Esophagus muscularis mucosa (tissue), 4 donors: ENCODE measurements at regions not wholly inside any gene's neighbourhood (a gene's known extent, or its start where the extent isn't known, plus 50 kb on each side); places are given as distances from the start of the nearest gene placed in this dataset.

ENCODE experiments used
- DNase-seq: peaks from one replicate; pipeline ENCODE4 v3.0.0-alpha.2; 2017; ENCODE audit errors: extremely low spot score
- H3K27ac ChIP-seq, 4 donors: fragments of 200-600 bp; sonication (generic); replicated peaks in 1 of 4; 1 replicate in 3 of 4; 2 replicates in 1 of 4; pipeline ENCODE4 v1.5.1; 2016 to 2019; ENCODE audit warnings: mild to moderate bottlenecking in 1 of 4
- H3K27me3 ChIP-seq, 4 donors: fragments of 200-600 bp; sonication (generic); one replicate each; pipeline versions ENCODE4 v1.5.1 to v1.6.0; 2016 to 2019
- H3K36me3 ChIP-seq, 4 donors: fragments of 200-600 bp; sonication (generic); one replicate each; pipeline ENCODE4 v1.5.1; 2016 to 2019
- H3K4me1 ChIP-seq, 4 donors: fragments of 200-600 bp; sonication (generic); one replicate each; pipeline ENCODE4 v1.5.1; 2016 to 2019
- H3K4me3 ChIP-seq, 4 donors: fragments of 200-600 bp; sonication (generic); 1 replicate in 2 of 4; 2 replicates in 2 of 4; pipeline ENCODE4 v1.5.1; 2016 to 2019; ENCODE audit warnings: mild to moderate bottlenecking in 4 of 4, moderate library complexity in 1 of 4
- H3K9me3 ChIP-seq, 4 donors: fragments of 200-600 bp; sonication (generic); 1 replicate in 3 of 4; 2 replicates in 1 of 4; pipeline ENCODE4 v1.5.1; 2016 to 2019
- EP300 ChIP-seq: sonication (generic); formaldehyde crosslinking; IDR thresholded peaks from one replicate; pipeline ENCODE4 v1.6.1; 2017; ENCODE audit warnings: antibody characterized with exemption
- POLR2A ChIP-seq: fragments of 450-650 bp; IDR thresholded peaks from one replicate; pipeline ENCODE4 v1.6.1; 2017; ENCODE audit warnings: antibody characterized with exemption, moderate library complexity, mild to moderate bottlenecking, low read depth
- POLR2AphosphoS5 ChIP-seq, 2 donors: sonication (generic); formaldehyde crosslinking; IDR thresholded peaks; one replicate each; pipeline ENCODE4 v1.6.1; 2017; ENCODE audit warnings: antibody characterized with exemption in 2 of 2
- WGBS: methylation state at CpG from one replicate; pipeline ENCODE4 v1.1.5; 2018; 5-methylcytosine and 5-hydroxymethylcytosine counted together
- intact Hi-C: fragments of 100-400 bp; cut with DNase I; formaldehyde crosslinking; loops from one replicate; pipeline ENCODE4 v1.15.1; 2023
- TF ChIP-seq, protein P1 (sequence below), 3 experiments: fragments of 200-600 bp in 2 of 3; fragments of 450-650 bp in 1 of 3; sonication (generic) in 2 of 3; IDR thresholded peaks; one replicate each; pipeline ENCODE4 v1.5.1; 2017 to 2019; ENCODE audit warnings: antibody characterized with exemption in 3 of 3, mild to moderate bottlenecking in 2 of 3, moderate library complexity in 1 of 3

DNA sequence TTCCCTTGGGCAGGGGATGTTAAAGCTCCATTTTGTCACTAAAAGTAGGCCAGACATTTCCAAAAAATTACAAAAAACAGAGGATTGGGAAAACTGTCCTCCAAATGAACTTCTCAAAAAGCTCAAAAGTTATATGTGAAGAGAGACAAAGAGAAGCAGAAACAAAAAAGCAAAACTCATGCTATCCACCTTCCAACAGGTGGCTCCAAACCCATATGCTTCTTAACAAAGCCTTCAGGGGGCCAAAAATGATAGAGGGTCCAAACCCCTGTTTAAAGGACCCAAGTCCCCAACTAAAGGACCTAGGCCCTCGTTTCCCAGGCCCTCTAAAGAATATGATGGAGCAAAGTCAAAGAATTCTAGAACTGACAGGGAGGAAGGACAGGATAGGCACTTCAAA lies 146.7 kb downstream of the AASDHPPT start:
- H3K4me3 ChIP-seq: no peak overlapping the region
- intact Hi-C loops: no loop called here
- no peaks in the 10 kb centered on the region for H3K4me1 ChIP-seq
- TF ChIP-seq, protein P1, sequence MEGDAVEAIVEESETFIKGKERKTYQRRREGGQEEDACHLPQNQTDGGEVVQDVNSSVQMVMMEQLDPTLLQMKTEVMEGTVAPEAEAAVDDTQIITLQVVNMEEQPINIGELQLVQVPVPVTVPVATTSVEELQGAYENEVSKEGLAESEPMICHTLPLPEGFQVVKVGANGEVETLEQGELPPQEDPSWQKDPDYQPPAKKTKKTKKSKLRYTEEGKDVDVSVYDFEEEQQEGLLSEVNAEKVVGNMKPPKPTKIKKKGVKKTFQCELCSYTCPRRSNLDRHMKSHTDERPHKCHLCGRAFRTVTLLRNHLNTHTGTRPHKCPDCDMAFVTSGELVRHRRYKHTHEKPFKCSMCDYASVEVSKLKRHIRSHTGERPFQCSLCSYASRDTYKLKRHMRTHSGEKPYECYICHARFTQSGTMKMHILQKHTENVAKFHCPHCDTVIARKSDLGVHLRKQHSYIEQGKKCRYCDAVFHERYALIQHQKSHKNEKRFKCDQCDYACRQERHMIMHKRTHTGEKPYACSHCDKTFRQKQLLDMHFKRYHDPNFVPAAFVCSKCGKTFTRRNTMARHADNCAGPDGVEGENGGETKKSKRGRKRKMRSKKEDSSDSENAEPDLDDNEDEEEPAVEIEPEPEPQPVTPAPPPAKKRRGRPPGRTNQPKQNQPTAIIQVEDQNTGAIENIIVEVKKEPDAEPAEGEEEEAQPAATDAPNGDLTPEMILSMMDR (IDR thresholded peaks at IDR 0.05): no peak
- TF ChIP-seq POLR2A (no peak), POLR2AphosphoS5 (IDR thresholded peaks at IDR 0.05) (no peak), EP300 (no peak)
- no peak for DNase-seq
- H3K27me3 ChIP-seq: no peaks in the 10 kb centered on the region
- no peaks in the 10 kb centered on the region for H3K36me3 ChIP-seq
- H3K9me3 ChIP-seq: peaks cover 0 to 29% (median 16%) of the 10 kb centered on the region in 4 donors
- no peak overlapping the region for H3K27ac ChIP-seq
- WGBS: 9% methylated on average over 1 of the region's 1 CpG

DNA sequence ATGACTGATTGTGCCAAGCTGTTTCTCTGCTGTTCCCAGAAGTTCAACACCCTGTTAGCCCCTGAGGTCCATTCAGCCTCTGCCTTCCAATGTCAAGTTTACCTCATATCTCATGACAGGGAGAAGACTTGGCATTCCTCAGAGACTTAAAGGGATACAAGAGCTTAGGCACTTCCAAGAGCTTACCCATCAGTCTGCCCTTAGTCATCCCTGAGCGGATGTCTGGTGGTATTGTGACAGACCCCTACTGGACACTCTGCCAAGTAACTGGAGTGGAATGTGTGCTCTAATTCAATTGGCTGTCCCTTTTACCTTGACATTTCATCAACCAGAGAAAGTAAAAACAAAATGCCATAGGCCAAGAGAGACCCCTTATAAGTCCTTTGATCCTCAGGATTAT lies 151.5 kb downstream of the AASDHPPT start:
- Histone ChIP-seq H3K27ac (no peak overlapping the region), H3K36me3 (no peaks in the 10 kb centered on the region), H3K9me3 (peaks cover 0 to 17% (median 6%) of the 10 kb centered on the region in 4 donors), H3K4me1 (no peaks in the 10 kb centered on the region), H3K27me3 (no peaks in the 10 kb centered on the region), H3K4me3 (no peak overlapping the region)
- 100% methylated on average over 1 of the region's 1 CpG for WGBS
- intact Hi-C loops: no loop called here
- no peak for TF ChIP-seq POLR2AphosphoS5 (IDR thresholded peaks at IDR 0.05)
- TF ChIP-seq, protein P1 (IDR thresholded peaks at IDR 0.05): no peak
- no peak for TF ChIP-seq EP300
- no peak for TF ChIP-seq POLR2A
- DNase-seq: no peak

DNA sequence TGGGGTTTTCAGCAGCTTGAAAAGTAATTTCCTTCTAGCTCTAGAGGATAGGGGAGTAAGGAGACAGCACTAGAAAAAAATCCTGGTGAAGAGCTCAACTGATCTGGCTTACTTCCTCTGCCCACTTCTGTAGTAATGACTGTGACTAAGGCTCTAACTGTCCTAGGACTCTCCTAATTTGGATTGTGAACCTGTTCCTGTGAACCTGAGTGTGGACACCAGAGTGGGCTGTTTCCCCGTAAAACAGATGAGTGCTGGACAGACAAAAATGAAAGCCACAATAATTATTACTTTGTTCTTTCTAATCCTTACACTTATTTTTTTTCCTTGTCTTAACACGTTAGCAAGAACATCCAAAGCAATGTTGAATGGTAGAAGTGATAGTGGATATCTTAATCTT lies 154.1 kb downstream of the AASDHPPT start:
- 64% methylated on average over 2 of the region's 2 CpGs for WGBS

DNA sequence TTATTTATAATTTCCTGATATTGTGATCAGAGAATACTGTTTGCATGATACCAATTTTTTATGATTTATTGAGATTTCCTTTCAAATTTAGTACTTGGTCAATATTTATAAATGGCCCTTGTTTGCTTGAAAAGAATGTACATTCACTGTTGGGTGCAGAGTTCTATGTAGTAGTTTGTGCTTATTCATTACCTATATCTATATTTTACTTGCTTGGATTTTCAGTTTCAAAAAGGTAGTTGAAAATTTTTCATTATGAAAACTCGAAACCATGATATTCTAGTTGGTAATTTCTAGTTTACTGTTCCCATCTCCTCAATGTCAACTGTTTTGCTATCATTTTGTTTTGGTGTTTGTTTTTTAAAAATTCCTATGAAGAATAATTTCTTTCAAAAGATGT lies 155.7 kb downstream of the AASDHPPT start:
- intact Hi-C loops: no loop called here
- Histone ChIP-seq H3K4me3 (no peak overlapping the region), H3K4me1 (no peaks in the 10 kb centered on the region), H3K27ac (no peak overlapping the region), H3K9me3 (peaks cover 0 to 10% (median 1%) of the 10 kb centered on the region in 4 donors), H3K27me3 (no peaks in the 10 kb centered on the region), H3K36me3 (no peaks in the 10 kb centered on the region)
- DNase-seq: no peak
- TF ChIP-seq POLR2A: no peak
- no peak for TF ChIP-seq EP300
- TF ChIP-seq POLR2AphosphoS5 (IDR thresholded peaks at IDR 0.05): no peak
- 89% methylated on average over 1 of the region's 1 CpG for WGBS

More for the DNA sequence above, 154.1 kb downstream of the AASDHPPT start:
- no peaks in the 10 kb centered on the region for H3K27me3 ChIP-seq
- no peaks in the 10 kb centered on the region for H3K4me1 ChIP-seq
- TF ChIP-seq EP300: no peak
- TF ChIP-seq POLR2A: no peak
- TF ChIP-seq, protein P1 (IDR thresholded peaks at IDR 0.05): no peak
- TF ChIP-seq POLR2AphosphoS5 (IDR thresholded peaks at IDR 0.05): no peak
- no peaks in the 10 kb centered on the region for H3K36me3 ChIP-seq
- peaks cover 0 to 10% (median 1%) of the 10 kb centered on the region in 4 donors for H3K9me3 ChIP-seq
- DNase-seq: no peak
- no peak overlapping the region for H3K27ac ChIP-seq
- intact Hi-C loops: no loop called here
- no peak overlapping the region for H3K4me3 ChIP-seq

DNA sequence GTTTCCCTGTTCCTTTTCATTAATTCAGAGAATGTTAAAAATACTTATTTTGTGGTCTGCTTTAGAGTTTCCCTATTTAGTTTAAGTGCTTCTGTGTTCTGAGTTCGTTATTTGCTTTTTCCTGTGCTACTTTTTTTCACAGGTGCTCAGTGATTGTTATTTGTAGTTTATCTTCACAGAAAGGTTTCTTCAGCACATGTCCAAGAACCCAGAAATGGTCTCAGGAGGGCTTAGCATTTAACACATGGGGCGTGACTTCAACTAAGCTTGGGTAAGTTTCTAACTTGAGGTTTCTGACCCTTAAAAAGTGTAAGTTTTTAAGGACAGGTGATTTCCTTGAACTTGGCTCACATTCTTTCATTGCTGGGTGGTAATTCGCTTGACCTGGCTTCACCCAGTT lies 157.3 kb downstream of the AASDHPPT start:
- H3K9me3 ChIP-seq: peaks cover 0 to 10% (median 1%) of the 10 kb centered on the region in 4 donors
- no peak overlapping the region for H3K27ac ChIP-seq
- DNase-seq: no peak
- TF ChIP-seq EP300 (no peak), POLR2A (no peak), POLR2AphosphoS5 (IDR thresholded peaks at IDR 0.05) (no peak)
- TF ChIP-seq, protein P1 (IDR thresholded peaks at IDR 0.05): no peak
- no peaks in the 10 kb centered on the region for H3K36me3 ChIP-seq
- no peak overlapping the region for H3K4me3 ChIP-seq
- intact Hi-C loops: no loop called here
- no peaks in the 10 kb centered on the region for H3K4me1 ChIP-seq
- H3K27me3 ChIP-seq: no peaks in the 10 kb centered on the region
- WGBS: 83% methylated on average over 3 of the region's 3 CpGs
